ENCODE measurements at regions not wholly inside any gene's neighbourhood (a gene's known extent, or its start where the extent isn't known, plus 50 kb on each side); places are given as distances from the start of the nearest gene placed in this dataset.
A peak's percentile ranks its signal among the peaks of the same experiment; 100 is the strongest.
"Not testable (repeated sequence)": the region's sequence is repeated elsewhere in the genome, so short reads cannot be mapped to it uniquely, and the experiment has no call there.

- no peak for DNase-seq
These were observed 71.8 kb upstream of the TIAM2 start for GRCh38 chr6:154923199-154923869.

- no peak for DNase-seq
These were observed 70.0 kb upstream of the TIAM2 start for GRCh38 chr6:154925130-154925529.

- no peak for DNase-seq
These were observed 68.7 kb upstream of the TIAM2 start for GRCh38 chr6:154926366-154926765.

GRCh38 chr6:154928325-154928922 lies 66.7 kb upstream of the TIAM2 start:
- DNase-seq, result peak; percentile 73

- no peak for DNase-seq
These were observed 64.7 kb upstream of the TIAM2 start for GRCh38 chr6:154930451-154930851.

- DNase-seq, result no peak
These were observed 63.2 kb upstream of the TIAM2 start for GRCh38 chr6:154931711-154932424.

- no peak for DNase-seq
These were observed 62.5 kb upstream of the TIAM2 start for GRCh38 chr6:154932515-154933027.

- no peak for DNase-seq
These were observed 61.8 kb upstream of the TIAM2 start for GRCh38 chr6:154933181-154933827.

GRCh38 chr6:154937306-154938220 lies 57.6 kb upstream of the TIAM2 start:
- no peak for DNase-seq

GRCh38 chr6:154938221-154938580 lies 56.9 kb upstream of the TIAM2 start:
- DNase-seq, result no peak

- DNase-seq, result not testable (repeated sequence)
These were observed 56.3 kb upstream of the TIAM2 start for GRCh38 chr6:154938727-154939285.

GRCh38 chr6:154942770-154943169 lies 52.3 kb upstream of the TIAM2 start:
- no peak for DNase-seq

- DNase-seq, result no peak
These were observed 49.7 kb upstream of the TIAM2 start for GRCh38 chr6:154945271-154945890.

All from CD4-positive, alpha-beta T cell treated with Interleukin-10 for 1 hour (primary cell).